ENCODE measurements at regions not wholly inside any gene's neighbourhood (a gene's known extent, or its start where the extent isn't known, plus 50 kb on each side); places are given as distances from the start of the nearest gene placed in this dataset.
A peak's percentile ranks its signal among the peaks of the same experiment; 100 is the strongest.

- Histone ChIP-seq H3K9me3 (no peaks in the 10 kb centered on the region), H3K27ac (ENCODE audit: low read length) (no peak overlapping the region), H3K36me3 (ENCODE audit: control insufficient read depth in 2 of 2, extremely low read depth in 1 of 2, insufficient read depth in 1 of 2, low read length in 1 of 2) (no peaks in the 10 kb centered on the region), H3K4me3 (ENCODE audit: control insufficient read depth in 1 of 2, extremely low read depth in 1 of 2, low read length in 1 of 2) (no peak overlapping the region), H3K4me1 (ENCODE audit: control insufficient read depth in 1 of 2, extremely low read depth in 1 of 2, insufficient read depth in 2 of 2, low read length in 2 of 2) (no peaks in the 10 kb centered on the region), H3K27me3 (replicated peaks in 1 of 2; ENCODE audit: control insufficient read depth in 2 of 2, extremely low read depth in 1 of 2, insufficient read depth in 2 of 2, low read length in 1 of 2) (no peaks in the 10 kb centered on the region)
- H3K27me3 Mint-ChIP-seq = no peaks in the 10 kb centered on the region
- ChIA-PET POLR2A (no interaction called here), CTCF (no interaction called here)
- no peaks in the 10 kb centered on the region for H3K4me1 Mint-ChIP-seq
- no peak overlapping the region for H3K27ac Mint-ChIP-seq
- H3K4me3 Mint-ChIP-seq = no peak overlapping the region
- 93% methylated on average over 3 of the region's 6 CpGs for whole genome bisulfite sequencing (ENCODE audit: insufficient coverage)
- peaks cover 0 to 2% (median 0%) of the 10 kb centered on the region in 3 donors for H3K9me3 Mint-ChIP-seq
- ATAC-seq (replicated peaks in 1 of 4) (no peak), DNase-seq (peak in 1 of 35 experiments; percentile 0)
- no peaks in the 10 kb centered on the region for H3K36me3 Mint-ChIP-seq
Observed at GRCh38 chr1:195482137-195482536, 1126.1 kb downstream of the KCNT2 start.

DNA sequence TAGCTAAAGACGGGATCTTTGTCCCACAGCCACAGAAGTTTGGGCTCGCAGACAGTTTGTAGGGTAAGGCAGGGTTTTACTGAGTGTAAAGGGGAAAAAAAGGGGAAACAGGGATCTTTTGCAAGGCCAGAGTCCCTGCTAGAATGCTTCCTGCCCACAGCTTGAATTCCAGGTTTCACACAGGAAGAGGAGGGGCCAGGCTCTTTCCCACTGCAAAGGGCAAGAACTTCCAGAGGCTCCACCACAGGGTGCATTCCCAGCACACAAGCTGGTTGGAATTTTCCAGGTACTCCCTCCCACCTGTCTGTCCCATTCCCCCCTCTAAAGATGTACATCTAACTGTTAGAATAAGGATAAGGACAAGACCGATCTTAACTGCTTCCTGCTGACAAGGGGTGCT is 1126.9 kb downstream of the KCNT2 start:
- Histone ChIP-seq H3K27me3 (replicated peaks in 1 of 2; ENCODE audit: control insufficient read depth in 2 of 2, extremely low read depth in 1 of 2, insufficient read depth in 2 of 2, low read length in 1 of 2) (no peaks in the 10 kb centered on the region), H3K9me3 (no peaks in the 10 kb centered on the region), H3K36me3 (ENCODE audit: control insufficient read depth in 2 of 2, extremely low read depth in 1 of 2, insufficient read depth in 1 of 2, low read length in 1 of 2) (no peaks in the 10 kb centered on the region), H3K4me3 (ENCODE audit: control insufficient read depth in 1 of 2, extremely low read depth in 1 of 2, low read length in 1 of 2) (no peak overlapping the region), H3K27ac (ENCODE audit: low read length) (no peak overlapping the region), H3K4me1 (ENCODE audit: control insufficient read depth in 1 of 2, extremely low read depth in 1 of 2, insufficient read depth in 2 of 2, low read length in 2 of 2) (no peaks in the 10 kb centered on the region)
- WGBS (ENCODE audit: insufficient coverage) = 77% methylated on average over 3 of the region's 3 CpGs
- ATAC-seq (replicated peaks in 1 of 4) (no peak), DNase-seq (no peak)
- H3K9me3 Mint-ChIP-seq = no peaks in the 10 kb centered on the region
- ChIA-PET POLR2A (no interaction called here), CTCF (no interaction called here)
- no peaks in the 10 kb centered on the region for H3K36me3 Mint-ChIP-seq
- H3K27me3 Mint-ChIP-seq = no peaks in the 10 kb centered on the region
- H3K4me1 Mint-ChIP-seq = no peaks in the 10 kb centered on the region
- no peak overlapping the region for H3K27ac Mint-ChIP-seq
- H3K4me3 Mint-ChIP-seq = no peak overlapping the region

- Mint-ChIP-seq H3K4me3 (no peak overlapping the region), H3K27ac (no peak overlapping the region), H3K4me1 (no peaks in the 10 kb centered on the region), H3K27me3 (no peaks in the 10 kb centered on the region), H3K9me3 (peaks cover 3 to 6% (median 4%) of the 10 kb centered on the region in 3 donors), H3K36me3 (no peaks in the 10 kb centered on the region)
- ATAC-seq (replicated peaks in 1 of 4) (no peak), DNase-seq (no peak)
- POLR2A ChIA-PET = no interaction called here
- Histone ChIP-seq H3K27me3 (replicated peaks in 1 of 2; ENCODE audit: control insufficient read depth in 2 of 2, extremely low read depth in 1 of 2, insufficient read depth in 2 of 2, low read length in 1 of 2) (no peaks in the 10 kb centered on the region), H3K36me3 (ENCODE audit: control insufficient read depth in 2 of 2, extremely low read depth in 1 of 2, insufficient read depth in 1 of 2, low read length in 1 of 2) (no peaks in the 10 kb centered on the region), H3K9me3 (no peaks in the 10 kb centered on the region), H3K27ac (ENCODE audit: low read length) (no peak overlapping the region), H3K4me1 (ENCODE audit: control insufficient read depth in 1 of 2, extremely low read depth in 1 of 2, insufficient read depth in 2 of 2, low read length in 2 of 2) (no peaks in the 10 kb centered on the region), H3K4me3 (ENCODE audit: control insufficient read depth in 1 of 2, extremely low read depth in 1 of 2, low read length in 1 of 2) (no peak overlapping the region)
- CTCF ChIA-PET = no interaction called here
- no CpG with 5 or more reads among the region's 1 CpG for WGBS (ENCODE audit: insufficient coverage)
Observed at GRCh38 chr1:195475568-195475967, 1132.7 kb downstream of the KCNT2 start.

GRCh38 chr1:195472291-195472690 is 1135.9 kb downstream of the KCNT2 start:
- H3K36me3 ChIP-seq (ENCODE audit: control insufficient read depth in 2 of 2, extremely low read depth in 1 of 2, insufficient read depth in 1 of 2, low read length in 1 of 2) = no peaks in the 10 kb centered on the region
- no peaks in the 10 kb centered on the region for H3K27me3 ChIP-seq (replicated peaks in 1 of 2; ENCODE audit: control insufficient read depth in 2 of 2, extremely low read depth in 1 of 2, insufficient read depth in 2 of 2, low read length in 1 of 2)
- ChIA-PET CTCF (no interaction called here), POLR2A (no interaction called here)
- 48% methylated on average over 2 of the region's 4 CpGs for WGBS (ENCODE audit: insufficient coverage)
- Mint-ChIP-seq H3K36me3 (no peaks in the 10 kb centered on the region), H3K4me3 (no peak overlapping the region), H3K27me3 (no peaks in the 10 kb centered on the region), H3K4me1 (no peaks in the 10 kb centered on the region), H3K9me3 (peaks cover 3 to 6% (median 4%) of the 10 kb centered on the region in 3 donors), H3K27ac (no peak overlapping the region)
- DNase-seq (no peak), ATAC-seq (replicated peaks in 1 of 4) (no peak)
- H3K4me1 ChIP-seq (ENCODE audit: control insufficient read depth in 1 of 2, extremely low read depth in 1 of 2, insufficient read depth in 2 of 2, low read length in 2 of 2) = no peaks in the 10 kb centered on the region
- H3K27ac ChIP-seq (ENCODE audit: low read length) = no peak overlapping the region
- H3K9me3 ChIP-seq = no peaks in the 10 kb centered on the region
- no peak overlapping the region for H3K4me3 ChIP-seq (ENCODE audit: control insufficient read depth in 1 of 2, extremely low read depth in 1 of 2, low read length in 1 of 2)

GRCh38 chr1:195466639-195467038 is 1141.6 kb downstream of the KCNT2 start:
- CTCF ChIA-PET = no interaction called here

DNA sequence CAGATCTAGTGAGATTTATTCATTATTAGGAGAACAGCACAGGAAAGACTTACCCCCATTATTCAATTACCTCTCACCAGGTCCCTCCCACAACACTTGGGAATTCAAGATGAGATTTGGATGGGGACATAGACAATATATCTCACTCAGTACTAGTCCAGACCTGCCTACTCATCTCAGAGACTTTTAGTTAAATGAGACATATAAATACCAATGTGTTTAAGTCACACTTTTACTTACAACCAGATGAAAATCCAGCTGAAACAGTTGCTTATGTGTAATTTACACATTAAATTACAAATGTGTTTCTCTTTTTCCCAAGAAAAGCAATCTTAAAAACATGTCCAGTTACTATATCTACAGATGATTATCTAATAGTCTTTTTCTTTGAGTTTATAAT is 1145.6 kb downstream of the KCNT2 start:
- CTCF ChIA-PET = no interaction called here

More at GRCh38 chr1:195466639-195467038, 1141.6 kb downstream of the KCNT2 start:
- ATAC-seq (replicated peaks in 1 of 4) (no peak), DNase-seq (no peak)
- Mint-ChIP-seq H3K36me3 (no peaks in the 10 kb centered on the region), H3K4me1 (no peaks in the 10 kb centered on the region), H3K27me3 (no peaks in the 10 kb centered on the region), H3K9me3 (peaks cover 0 to 14% (median 1%) of the 10 kb centered on the region in 3 donors), H3K4me3 (no peak overlapping the region), H3K27ac (no peak overlapping the region)
- H3K4me1 ChIP-seq (ENCODE audit: control insufficient read depth in 1 of 2, extremely low read depth in 1 of 2, insufficient read depth in 2 of 2, low read length in 2 of 2) = no peaks in the 10 kb centered on the region
- H3K9me3 ChIP-seq = no peaks in the 10 kb centered on the region
- H3K36me3 ChIP-seq (ENCODE audit: control insufficient read depth in 2 of 2, extremely low read depth in 1 of 2, insufficient read depth in 1 of 2, low read length in 1 of 2) = no peaks in the 10 kb centered on the region
- no CpG with 5 or more reads among the region's 1 CpG for WGBS (ENCODE audit: insufficient coverage)
- H3K27ac ChIP-seq (ENCODE audit: low read length) = no peak overlapping the region
- no peaks in the 10 kb centered on the region for H3K27me3 ChIP-seq (replicated peaks in 1 of 2; ENCODE audit: control insufficient read depth in 2 of 2, extremely low read depth in 1 of 2, insufficient read depth in 2 of 2, low read length in 1 of 2)
- H3K4me3 ChIP-seq (ENCODE audit: control insufficient read depth in 1 of 2, extremely low read depth in 1 of 2, low read length in 1 of 2) = no peak overlapping the region
- POLR2A ChIA-PET = no interaction called here

GRCh38 chr1:195462152-195462551 is 1146.1 kb downstream of the KCNT2 start:
- ATAC-seq (replicated peaks in 1 of 4) = no peak
- POLR2A ChIA-PET = no interaction called here

More for the DNA sequence above, 1145.6 kb downstream of the KCNT2 start:
- no peak for DNase-seq
- POLR2A ChIA-PET = no interaction called here
- Histone ChIP-seq H3K9me3 (no peaks in the 10 kb centered on the region), H3K36me3 (ENCODE audit: control insufficient read depth in 2 of 2, extremely low read depth in 1 of 2, insufficient read depth in 1 of 2, low read length in 1 of 2) (no peaks in the 10 kb centered on the region), H3K27ac (ENCODE audit: low read length) (no peak overlapping the region), H3K27me3 (replicated peaks in 1 of 2; ENCODE audit: control insufficient read depth in 2 of 2, extremely low read depth in 1 of 2, insufficient read depth in 2 of 2, low read length in 1 of 2) (no peaks in the 10 kb centered on the region), H3K4me3 (ENCODE audit: control insufficient read depth in 1 of 2, extremely low read depth in 1 of 2, low read length in 1 of 2) (no peak overlapping the region), H3K4me1 (ENCODE audit: control insufficient read depth in 1 of 2, extremely low read depth in 1 of 2, insufficient read depth in 2 of 2, low read length in 2 of 2) (no peaks in the 10 kb centered on the region)
- no peaks in the 10 kb centered on the region for H3K36me3 Mint-ChIP-seq
- no peaks in the 10 kb centered on the region for H3K27me3 Mint-ChIP-seq
- no peaks in the 10 kb centered on the region for H3K4me1 Mint-ChIP-seq
- peaks cover 0 to 16% (median 1%) of the 10 kb centered on the region in 3 donors for H3K9me3 Mint-ChIP-seq
- no peak overlapping the region for H3K27ac Mint-ChIP-seq
- no peak for ATAC-seq (replicated peaks in 1 of 4)
- H3K4me3 Mint-ChIP-seq = no peak overlapping the region

More at GRCh38 chr1:195462152-195462551, 1146.1 kb downstream of the KCNT2 start:
- Mint-ChIP-seq H3K27me3 (no peaks in the 10 kb centered on the region), H3K4me1 (no peaks in the 10 kb centered on the region), H3K27ac (no peak overlapping the region), H3K9me3 (peaks cover 0 to 16% (median 1%) of the 10 kb centered on the region in 3 donors), H3K36me3 (no peaks in the 10 kb centered on the region), H3K4me3 (no peak overlapping the region)
- Histone ChIP-seq H3K27me3 (replicated peaks in 1 of 2; ENCODE audit: control insufficient read depth in 2 of 2, extremely low read depth in 1 of 2, insufficient read depth in 2 of 2, low read length in 1 of 2) (no peaks in the 10 kb centered on the region), H3K9me3 (no peaks in the 10 kb centered on the region), H3K4me3 (ENCODE audit: control insufficient read depth in 1 of 2, extremely low read depth in 1 of 2, low read length in 1 of 2) (no peak overlapping the region), H3K4me1 (ENCODE audit: control insufficient read depth in 1 of 2, extremely low read depth in 1 of 2, insufficient read depth in 2 of 2, low read length in 2 of 2) (no peaks in the 10 kb centered on the region), H3K36me3 (ENCODE audit: control insufficient read depth in 2 of 2, extremely low read depth in 1 of 2, insufficient read depth in 1 of 2, low read length in 1 of 2) (no peaks in the 10 kb centered on the region), H3K27ac (ENCODE audit: low read length) (no peak overlapping the region)
- CTCF ChIA-PET = no interaction called here
- DNase-seq = no peak
- 92% methylated on average over 2 of the region's 2 CpGs for WGBS (ENCODE audit: insufficient coverage)

Data from T-cell (primary cell).